IPS-15b (cell line): ENCODE measurements at regions not wholly inside any gene's neighbourhood (a gene's known extent, or its start where the extent isn't known, plus 50 kb on each side); places are given as distances from the start of the nearest gene placed in this dataset.
A peak's percentile ranks its signal among the peaks of the same experiment; 100 is the strongest.
"Not testable (repeated sequence)": the region's sequence is repeated elsewhere in the genome, so short reads cannot be mapped to it uniquely, and the experiment has no call there.

Experiments used
- H3K27me3 ChIP-seq: one replicate; pipeline ENCODE4 v1.6.1; 2013; ENCODE audit warnings: low read length; ENCODE audit not compliant: control insufficient read depth, insufficient read depth
- H3K36me3 ChIP-seq: one replicate; pipeline ENCODE4 v1.6.1; 2013; ENCODE audit warnings: low read length; ENCODE audit not compliant: control insufficient read depth, insufficient read depth
- H3K4me1 ChIP-seq: one replicate; pipeline ENCODE4 v1.6.1; 2013; ENCODE audit warnings: mild to moderate bottlenecking, low read length; ENCODE audit not compliant: control insufficient read depth, insufficient read depth
- H3K4me3 ChIP-seq: one replicate; pipeline ENCODE4 v1.5.1; 2013; ENCODE audit warnings: low read depth, low read length
- H3K9ac ChIP-seq: one replicate; pipeline ENCODE4 v1.6.1; 2013; ENCODE audit warnings: low read depth, mild to moderate bottlenecking, low read length
- H3K9me3 ChIP-seq: one replicate; pipeline ENCODE4 v1.6.1; 2013; ENCODE audit warnings: mild to moderate bottlenecking, low read length; ENCODE audit not compliant: control insufficient read depth, insufficient read depth

- H3K9me3 ChIP-seq: no peaks in the 10 kb centered on the region
- H3K27me3 ChIP-seq: no peaks in the 10 kb centered on the region
- H3K4me3 ChIP-seq: no peak overlapping the region
- H3K4me1 ChIP-seq: peaks cover 11% of the 10 kb centered on the region
- no peak overlapping the region for H3K9ac ChIP-seq
- no peaks in the 10 kb centered on the region for H3K36me3 ChIP-seq
Observed at GRCh38 chr3:40877631-40878463, 321.5 kb upstream of the CTNNB1 start.

DNA sequence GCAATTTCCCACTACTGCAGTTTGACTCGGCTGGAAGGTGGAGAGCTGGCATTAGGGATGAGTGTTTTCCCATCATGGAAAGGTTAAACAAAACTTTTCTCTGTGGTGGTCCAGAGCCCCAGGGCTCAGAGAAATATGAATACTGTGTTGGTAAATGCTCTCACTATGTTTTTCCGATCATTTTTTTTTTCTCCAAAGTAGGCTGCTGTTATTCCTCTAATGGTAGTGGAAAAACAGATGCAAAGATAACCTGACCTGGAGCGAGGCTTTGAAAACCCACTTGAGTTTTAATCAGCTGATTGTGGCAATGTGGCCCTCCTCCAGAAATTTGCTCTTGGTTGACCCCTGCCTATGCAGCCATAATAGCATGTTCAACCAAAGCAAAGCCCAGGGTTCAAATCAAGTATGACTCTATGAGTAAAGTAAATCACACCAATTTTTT is 320.8 kb upstream of the CTNNB1 start:
- Histone ChIP-seq H3K9me3 (no peaks in the 10 kb centered on the region), H3K36me3 (no peaks in the 10 kb centered on the region), H3K4me1 (peaks cover 11% of the 10 kb centered on the region), H3K27me3 (no peaks in the 10 kb centered on the region), H3K4me3 (no peak overlapping the region), H3K9ac (no peak overlapping the region)

GRCh38 chr3:40885430-40885829 is 313.9 kb upstream of the CTNNB1 start:
- Histone ChIP-seq H3K9me3 (no peaks in the 10 kb centered on the region), H3K27me3 (no peaks in the 10 kb centered on the region), H3K4me1 (no peaks in the 10 kb centered on the region), H3K36me3 (no peaks in the 10 kb centered on the region), H3K4me3 (no peak overlapping the region), H3K9ac (no peak overlapping the region)

GRCh38 chr3:40886660-40887425 is 312.5 kb upstream of the CTNNB1 start:
- no peaks in the 10 kb centered on the region for H3K4me1 ChIP-seq
- no peaks in the 10 kb centered on the region for H3K36me3 ChIP-seq
- no peak overlapping the region for H3K4me3 ChIP-seq
- H3K9ac ChIP-seq: no peak overlapping the region
- no peaks in the 10 kb centered on the region for H3K27me3 ChIP-seq
- no peaks in the 10 kb centered on the region for H3K9me3 ChIP-seq

DNA sequence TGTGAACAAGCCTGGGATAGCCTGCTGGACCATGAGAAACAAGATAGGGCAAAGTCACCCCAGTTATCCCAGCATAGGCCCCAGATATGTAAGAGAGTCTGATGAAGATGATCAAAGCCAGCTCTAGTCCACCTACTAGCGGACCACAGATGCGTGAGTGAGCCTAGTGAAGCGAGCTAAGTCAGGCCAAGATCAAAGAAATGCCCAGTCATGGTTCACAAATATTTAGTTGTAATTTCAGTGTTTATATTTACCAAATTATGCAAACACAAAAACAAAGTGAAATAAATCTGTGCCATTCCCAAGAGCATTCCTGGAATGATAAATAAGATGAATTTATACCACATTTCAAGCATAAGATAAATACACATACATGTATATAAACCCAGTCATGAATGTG is 308.1 kb upstream of the CTNNB1 start:
- Histone ChIP-seq H3K36me3 (no peaks in the 10 kb centered on the region), H3K4me1 (peaks cover 4% of the 10 kb centered on the region), H3K27me3 (no peaks in the 10 kb centered on the region), H3K9ac (no peak overlapping the region), H3K9me3 (no peaks in the 10 kb centered on the region), H3K4me3 (no peak overlapping the region)

GRCh38 chr3:40895109-40895508 is 304.2 kb upstream of the CTNNB1 start:
- Histone ChIP-seq H3K9me3 (no peaks in the 10 kb centered on the region), H3K27me3 (no peaks in the 10 kb centered on the region), H3K36me3 (no peaks in the 10 kb centered on the region), H3K4me3 (no peak overlapping the region), H3K4me1 (peaks cover 4% of the 10 kb centered on the region), H3K9ac (no peak overlapping the region)

DNA sequence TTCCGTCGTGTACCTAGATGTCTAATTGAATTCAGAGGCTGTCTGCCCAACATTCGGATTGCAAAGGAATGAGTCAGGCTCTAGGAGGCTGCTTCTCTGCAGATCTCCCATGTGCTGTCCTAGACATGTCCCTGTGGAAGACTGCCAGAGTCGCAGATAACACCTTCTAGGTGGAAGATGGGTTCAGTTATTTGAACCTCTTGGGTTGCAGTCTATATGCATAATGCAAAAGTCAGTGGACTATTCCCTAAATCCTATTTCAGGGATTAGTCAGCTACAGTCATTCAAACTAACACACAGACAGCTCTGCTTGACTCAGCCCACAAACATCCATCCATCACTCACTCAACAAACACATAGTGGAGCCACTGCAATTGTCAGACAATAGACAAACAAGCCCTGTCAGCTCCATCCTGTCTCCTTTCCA is 300.0 kb upstream of the CTNNB1 start:
- no peak overlapping the region for H3K9ac ChIP-seq
- no peaks in the 10 kb centered on the region for H3K9me3 ChIP-seq
- no peaks in the 10 kb centered on the region for H3K36me3 ChIP-seq
- no peak overlapping the region for H3K4me3 ChIP-seq
- H3K27me3 ChIP-seq: no peaks in the 10 kb centered on the region
- H3K4me1 ChIP-seq: no peaks in the 10 kb centered on the region

DNA sequence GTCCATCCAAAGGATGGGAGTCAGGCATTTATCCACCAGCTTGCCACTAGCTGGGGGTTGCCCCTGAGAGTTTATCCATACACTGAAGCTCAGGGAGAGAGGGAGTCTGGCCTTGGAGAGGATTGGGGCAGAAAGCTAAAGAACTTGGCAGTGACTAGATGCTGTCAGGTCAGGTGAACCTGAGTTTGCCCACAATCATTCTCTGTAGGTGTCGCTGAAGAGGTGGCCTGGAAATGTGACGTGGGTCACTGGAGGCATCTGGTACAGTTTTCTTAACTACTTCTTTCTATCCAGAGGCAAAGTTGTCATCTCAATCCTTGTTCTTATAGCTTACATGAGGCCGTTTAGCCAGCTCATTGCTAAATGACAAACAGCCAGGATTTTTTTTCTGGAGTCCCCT is 298.0 kb upstream of the CTNNB1 start:
- no peaks in the 10 kb centered on the region for H3K4me1 ChIP-seq
- no peak overlapping the region for H3K9ac ChIP-seq
- H3K4me3 ChIP-seq: no peak overlapping the region
- H3K27me3 ChIP-seq: no peaks in the 10 kb centered on the region
- no peaks in the 10 kb centered on the region for H3K36me3 ChIP-seq
- H3K9me3 ChIP-seq: no peaks in the 10 kb centered on the region

GRCh38 chr3:40901796-40902195 is 297.5 kb upstream of the CTNNB1 start:
- Histone ChIP-seq H3K9me3 (no peaks in the 10 kb centered on the region), H3K4me1 (no peaks in the 10 kb centered on the region)

GRCh38 chr3:40907907-40908465 is 291.3 kb upstream of the CTNNB1 start:
- H3K36me3 ChIP-seq, H3K4me1 ChIP-seq, H3K27me3 ChIP-seq, H3K9ac ChIP-seq, H3K9me3 ChIP-seq: not testable (repeated sequence)
- H3K4me3 ChIP-seq: peak overlapping the region; percentile 59

More at GRCh38 chr3:40901796-40902195, 297.5 kb upstream of the CTNNB1 start:
- Histone ChIP-seq H3K4me3 (no peak overlapping the region), H3K9ac (no peak overlapping the region), H3K27me3 (no peaks in the 10 kb centered on the region), H3K36me3 (no peaks in the 10 kb centered on the region)

- H3K4me3 ChIP-seq: peak overlapping the region; percentile 59
- H3K9ac ChIP-seq: no peak overlapping the region
- no peaks in the 10 kb centered on the region for H3K27me3 ChIP-seq
- H3K36me3 ChIP-seq: no peaks in the 10 kb centered on the region
- no peaks in the 10 kb centered on the region for H3K9me3 ChIP-seq
- no peaks in the 10 kb centered on the region for H3K4me1 ChIP-seq
Observed at GRCh38 chr3:40908612-40909011, 290.7 kb upstream of the CTNNB1 start.
